PC-3 (cell line): ENCODE measurements at regions not wholly inside any gene's neighbourhood (a gene's known extent, or its start where the extent isn't known, plus 50 kb on each side); places are given as distances from the start of the nearest gene placed in this dataset.

Source experiments
- CTCF ChIP-seq: fragments of 300-600 bp; sonication (generic); conservative IDR thresholded peaks from 2 replicates; pipeline ENCODE4 v1.5.1; 2017; ENCODE audit warnings: antibody characterized with exemption, low read depth, mild to moderate bottlenecking, low read length
- EZH2 ChIP-seq: fragments of 300-600 bp; sonication (generic); IDR thresholded peaks from one replicate; pipeline ENCODE4 v1.6.1; 2017; ENCODE audit warnings: antibody characterized with exemption, mild to moderate bottlenecking, low read length; ENCODE audit not compliant: unreplicated experiment

- TF ChIP-seq CTCF: no peak
- TF ChIP-seq EZH2: no peak
Measured at GRCh38 chr17:37825851-37826250, 81.0 kb upstream of the HNF1B start.
